ENCODE measurements at regions not wholly inside any gene's neighbourhood (a gene's known extent, or its start where the extent isn't known, plus 50 kb on each side); places are given as distances from the start of the nearest gene placed in this dataset.

GRCh38 chr4:137039370-137039769 is 492.9 kb downstream of the PCDH18 start:
- no peak for DNase-seq (ENCODE audit: low read depth)
- no peak for TF ChIP-seq CTCF (IDR thresholded peaks at IDR 0.05; ENCODE audit: insufficient read depth, low read length)
- no peak overlapping the region for H3K4me3 ChIP-seq (ENCODE audit: low read depth, low read length)

- no peak for TF ChIP-seq CTCF (IDR thresholded peaks at IDR 0.05; ENCODE audit: insufficient read depth, low read length)
- H3K4me3 ChIP-seq (ENCODE audit: low read depth, low read length), result no peak overlapping the region
- DNase-seq (ENCODE audit: low read depth), result peak; percentile 5
These were observed 500.1 kb downstream of the PCDH18 start for GRCh38 chr4:137032222-137032621.

GRCh38 chr4:137029026-137029425 is 503.3 kb downstream of the PCDH18 start:
- no peak for DNase-seq (ENCODE audit: low read depth)
- TF ChIP-seq CTCF (IDR thresholded peaks at IDR 0.05; ENCODE audit: insufficient read depth, low read length), result no peak
- H3K4me3 ChIP-seq (ENCODE audit: low read depth, low read length), result no peak overlapping the region

GRCh38 chr4:137025484-137026059 is 506.7 kb downstream of the PCDH18 start:
- no peak for DNase-seq (ENCODE audit: low read depth)
- no peak for TF ChIP-seq CTCF (IDR thresholded peaks at IDR 0.05; ENCODE audit: insufficient read depth, low read length)
- H3K4me3 ChIP-seq (ENCODE audit: low read depth, low read length), result no peak overlapping the region

- no peak for DNase-seq (ENCODE audit: low read depth)
- no peak for TF ChIP-seq CTCF (IDR thresholded peaks at IDR 0.05; ENCODE audit: insufficient read depth, low read length)
- H3K4me3 ChIP-seq (ENCODE audit: low read depth, low read length), result no peak overlapping the region
These were observed 516.6 kb downstream of the PCDH18 start for GRCh38 chr4:137015426-137016409.

GRCh38 chr4:137000432-137000831 is 531.9 kb downstream of the PCDH18 start:
- no peak overlapping the region for H3K4me3 ChIP-seq (ENCODE audit: low read depth, low read length)
- TF ChIP-seq CTCF (IDR thresholded peaks at IDR 0.05; ENCODE audit: insufficient read depth, low read length), result no peak
- DNase-seq (ENCODE audit: low read depth), result no peak

All from fibroblast of the aortic adventitia (primary cell).